HG03039 (cell line): ENCODE measurements at regions not wholly inside any gene's neighbourhood (a gene's known extent, or its start where the extent isn't known, plus 50 kb on each side); places are given as distances from the start of the nearest gene placed in this dataset.
"Not testable (repeated sequence)": the region's sequence is repeated elsewhere in the genome, so short reads cannot be mapped to it uniquely, and the experiment has no call there.

Source experiments
- ATAC-seq: cut with Tn5 transposase; IDR thresholded peaks from one replicate; pipeline ENCODE4 v1.9.1; 2021; ENCODE audit warnings: mild to moderate bottlenecking, moderate library complexity; ENCODE audit not compliant: unreplicated experiment

- no peak for ATAC-seq
Measured at GRCh38 chr6:80440496-80441115, 334.1 kb downstream of the BCKDHB start.

- ATAC-seq = no peak
Measured at GRCh38 chr6:80439721-80440470, 333.4 kb downstream of the BCKDHB start.

GRCh38 chr6:80438772-80439171 lies 332.3 kb downstream of the BCKDHB start:
- ATAC-seq = no peak

GRCh38 chr6:80437801-80438200 lies 331.3 kb downstream of the BCKDHB start:
- ATAC-seq = no peak

- ATAC-seq = no peak
Measured at GRCh38 chr6:80437221-80437620, 330.8 kb downstream of the BCKDHB start.

GRCh38 chr6:80436663-80437062 lies 330.2 kb downstream of the BCKDHB start:
- ATAC-seq = no peak

GRCh38 chr6:80435457-80435856 lies 329.0 kb downstream of the BCKDHB start:
- no peak for ATAC-seq

- ATAC-seq = no peak
Measured at GRCh38 chr6:80434691-80435350, 328.4 kb downstream of the BCKDHB start.

- ATAC-seq = no peak
Measured at GRCh38 chr6:80433673-80434025, 327.2 kb downstream of the BCKDHB start.

GRCh38 chr6:80433010-80433672 lies 326.7 kb downstream of the BCKDHB start:
- ATAC-seq = no peak

- ATAC-seq = no peak
Measured at GRCh38 chr6:80425089-80425823, 318.8 kb downstream of the BCKDHB start.

- ATAC-seq = no peak
Measured at GRCh38 chr6:80411486-80411885, 305.0 kb downstream of the BCKDHB start.

GRCh38 chr6:80407976-80408375 lies 301.5 kb downstream of the BCKDHB start:
- not testable (repeated sequence) for ATAC-seq

- ATAC-seq = no peak
Measured at GRCh38 chr6:80404889-80405288, 298.4 kb downstream of the BCKDHB start.

- ATAC-seq = no peak
Measured at GRCh38 chr6:80403365-80403764, 296.9 kb downstream of the BCKDHB start.

GRCh38 chr6:80402266-80402665 lies 295.8 kb downstream of the BCKDHB start:
- ATAC-seq = no peak
